CMK (cell line): ENCODE measurements at regions not wholly inside any gene's neighbourhood (a gene's known extent, or its start where the extent isn't known, plus 50 kb on each side); places are given as distances from the start of the nearest gene placed in this dataset.
"Not testable (repeated sequence)": the region's sequence is repeated elsewhere in the genome, so short reads cannot be mapped to it uniquely, and the experiment has no call there.

Experiments used
- DNase-seq: peaks from one replicate; pipeline ENCODE4 v3.0.0-alpha.2; 2010; ENCODE audit warnings: low read depth

DNA sequence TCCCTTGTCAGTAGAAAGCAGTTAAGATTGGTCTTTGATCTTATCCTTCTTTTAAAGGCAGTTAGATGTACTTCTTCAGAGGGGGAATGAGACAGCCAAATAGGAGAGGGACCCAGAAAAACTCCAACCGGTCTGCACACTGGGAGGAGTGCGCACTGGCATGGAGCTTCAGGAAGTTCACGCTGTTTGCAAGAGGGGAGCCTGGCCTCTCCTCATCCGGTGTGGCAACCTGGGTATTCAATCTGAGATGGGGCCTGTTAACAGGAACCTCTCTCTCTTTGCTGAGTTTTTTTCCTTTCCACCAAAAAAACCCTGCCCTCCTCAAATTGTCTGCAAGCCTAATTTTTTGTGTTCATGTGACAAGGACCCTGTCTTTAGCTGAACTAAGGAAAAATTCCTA is 162.5 kb upstream of the OLIG3 start:
- no peak for DNase-seq

DNA sequence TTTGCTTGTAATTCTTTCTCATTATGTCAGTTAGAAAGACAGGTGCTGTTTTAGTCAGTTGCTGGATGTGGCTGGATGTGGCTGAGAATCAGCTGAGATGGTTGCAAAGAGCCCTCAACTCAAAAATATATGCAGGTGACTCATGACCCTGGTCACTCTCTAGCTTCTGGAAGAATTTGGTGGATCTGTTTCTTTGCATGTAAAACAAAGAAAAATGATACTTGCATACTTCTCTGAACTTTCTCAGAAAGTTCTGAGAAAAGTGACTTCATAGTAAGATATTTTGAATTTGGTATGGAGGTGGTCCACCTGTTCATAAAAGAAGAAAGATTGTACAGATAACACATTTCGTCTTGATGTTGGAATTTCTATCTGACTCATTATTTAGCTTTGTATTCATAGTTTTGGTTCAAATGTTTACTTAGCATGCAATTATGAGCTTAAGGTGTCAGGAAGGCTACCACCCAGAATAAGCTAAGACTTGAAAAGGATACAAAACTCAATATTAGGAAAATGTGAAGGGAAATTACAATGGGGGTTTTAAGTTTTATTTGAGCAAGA is 163.2 kb upstream of the OLIG3 start:
- no peak for DNase-seq

GRCh38 chr6:137658287-137658686 is 164.1 kb upstream of the OLIG3 start:
- no peak for DNase-seq

DNA sequence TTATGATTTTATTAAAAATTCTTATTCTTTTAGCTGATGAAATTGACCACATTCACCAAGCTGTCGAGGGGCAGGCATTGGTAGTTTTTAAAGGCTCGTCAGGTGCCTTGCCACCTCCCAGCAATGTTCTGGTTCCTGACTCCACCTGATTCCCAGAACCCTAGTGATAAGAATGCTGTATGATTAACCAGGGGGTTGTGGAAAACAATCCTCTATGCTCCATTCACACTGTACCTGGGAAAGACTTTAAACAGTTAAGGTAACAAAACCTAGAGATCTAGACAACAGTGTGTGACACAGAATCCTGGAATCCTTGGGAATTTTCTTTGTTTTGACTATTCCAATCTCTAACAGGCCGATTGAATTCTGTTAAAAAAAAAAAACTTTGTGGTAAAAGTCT is 165.7 kb upstream of the OLIG3 start:
- DNase-seq, result no peak

DNA sequence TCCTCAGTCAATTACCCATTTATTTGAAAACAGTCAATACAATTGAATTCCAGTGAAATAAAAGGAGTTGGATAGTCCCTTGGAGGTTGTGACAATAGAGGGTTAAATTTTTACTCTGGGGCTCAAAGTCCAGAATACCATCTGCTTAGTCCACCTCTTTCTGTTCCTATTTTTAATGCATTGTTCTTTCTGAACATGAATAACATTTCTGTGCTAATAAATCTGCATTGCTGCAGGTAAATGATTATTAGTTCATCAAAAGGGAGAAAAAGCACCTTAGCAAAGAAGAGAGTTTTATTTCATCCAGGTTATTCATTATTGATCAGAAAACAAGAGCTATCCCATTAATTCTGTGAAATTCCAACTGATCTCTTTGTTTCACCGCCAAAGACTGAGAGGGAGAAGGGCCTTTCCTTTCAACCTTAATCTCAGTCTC is 166.1 kb upstream of the OLIG3 start:
- DNase-seq, result no peak

DNA sequence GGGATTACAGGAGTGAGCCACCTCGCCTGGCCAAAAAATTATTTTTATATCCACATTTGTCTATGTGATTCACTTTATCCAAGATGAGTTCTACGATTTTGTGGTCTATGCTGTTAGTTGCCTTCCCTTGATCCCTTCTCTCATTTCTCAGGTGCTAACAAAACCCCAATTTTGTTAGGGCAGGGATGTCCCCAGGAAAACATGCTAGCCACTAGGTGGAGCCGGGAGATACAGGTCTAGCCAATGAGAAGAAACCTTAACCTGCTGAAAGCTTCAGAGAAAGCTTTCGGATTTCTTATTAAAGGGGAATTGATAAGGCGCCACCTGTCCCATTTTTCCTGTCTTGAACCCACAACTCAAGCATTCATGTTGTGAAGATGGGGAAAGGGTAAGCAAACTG is 167.4 kb upstream of the OLIG3 start:
- DNase-seq, result no peak

DNA sequence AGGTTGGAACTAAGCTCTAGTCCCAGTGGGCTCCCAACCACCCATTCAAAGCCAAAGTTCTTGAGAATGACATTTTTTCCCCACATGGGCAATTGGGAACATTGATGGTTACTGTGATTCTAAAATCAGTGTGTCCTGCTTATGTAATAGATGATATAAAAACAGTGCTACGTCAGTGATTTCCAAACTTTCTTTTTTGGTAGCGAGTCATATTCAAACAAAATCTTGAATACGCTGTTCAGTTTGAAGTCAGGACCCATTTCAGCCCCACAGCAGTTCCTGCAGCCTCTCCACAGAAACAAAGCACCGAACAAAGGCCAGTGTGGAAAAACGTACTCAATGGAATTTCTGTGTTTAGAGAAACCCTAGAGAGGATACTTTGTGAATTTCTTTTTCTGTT is 170.0 kb upstream of the OLIG3 start:
- DNase-seq, result no peak

- DNase-seq, result no peak
Measured at GRCh38 chr6:137665342-137665934, 171.2 kb upstream of the OLIG3 start.

DNA sequence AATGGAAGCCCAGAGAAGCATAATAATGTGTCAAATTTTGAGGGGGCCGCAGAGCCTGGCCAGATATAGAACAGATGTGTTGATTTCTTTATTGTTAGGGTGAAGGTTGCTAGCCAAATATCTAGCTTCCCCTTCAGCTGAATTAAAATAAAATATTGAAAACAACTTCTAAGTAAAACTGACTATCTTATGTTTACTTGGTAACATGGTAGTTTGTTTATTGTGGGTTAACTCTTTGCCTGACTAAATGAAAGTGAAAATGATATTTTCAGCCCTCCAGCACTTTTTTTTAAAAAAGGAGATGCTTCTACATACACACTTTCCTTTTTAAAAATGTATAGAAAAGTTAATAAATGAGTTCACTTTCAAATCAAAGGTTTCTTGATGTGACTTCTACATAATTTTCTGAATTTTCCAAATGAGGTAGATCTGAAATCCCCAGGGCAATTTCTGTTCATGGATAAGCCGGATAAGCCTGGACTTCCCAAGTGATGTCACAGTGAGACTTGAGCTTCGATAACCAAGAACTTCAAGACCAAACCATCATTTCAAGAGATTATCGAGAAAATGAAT is 172.1 kb upstream of the OLIG3 start:
- DNase-seq, result no peak

DNA sequence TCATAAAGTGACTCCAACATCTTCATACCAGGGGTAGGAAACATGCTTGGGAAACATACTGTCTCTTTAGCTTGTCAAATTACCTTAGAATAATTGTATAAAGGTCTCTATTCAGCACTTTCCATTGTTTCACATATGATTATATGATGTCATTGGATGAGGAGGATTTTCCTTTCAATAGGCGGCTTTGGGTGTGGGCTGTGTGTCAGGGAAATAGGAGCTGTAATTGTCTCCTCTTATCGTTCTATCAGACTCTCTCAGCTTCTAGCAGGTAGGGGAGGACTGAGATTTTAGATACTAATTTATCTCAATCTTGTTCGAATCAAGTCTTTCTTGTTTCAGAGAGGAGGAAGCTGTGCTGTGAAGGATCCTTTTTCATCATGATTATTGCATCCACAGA is 179.4 kb upstream of the OLIG3 start:
- DNase-seq, result no peak

DNA sequence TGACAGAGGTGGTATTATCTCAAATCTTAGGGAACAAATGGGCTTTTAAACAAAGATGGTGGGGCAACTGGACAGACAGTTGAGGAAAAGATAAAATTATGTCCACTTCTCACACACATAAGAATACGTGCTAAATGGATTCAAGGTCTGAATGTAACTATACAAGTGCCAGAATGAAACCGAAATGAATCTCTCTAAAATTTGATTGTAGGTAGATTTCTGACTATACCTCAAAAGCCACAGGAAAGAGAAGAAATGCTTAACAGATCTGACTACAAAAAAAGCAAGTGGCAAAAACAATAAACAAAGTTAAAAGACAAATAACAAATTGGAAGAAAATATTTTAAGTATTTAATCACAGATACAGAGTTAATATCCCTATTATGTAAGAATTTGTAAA is 182.7 kb upstream of the OLIG3 start:
- no peak for DNase-seq

GRCh38 chr6:137677709-137678108 is 183.5 kb upstream of the OLIG3 start:
- DNase-seq, result no peak

- DNase-seq, result no peak
Measured at GRCh38 chr6:137678451-137678850, 184.3 kb upstream of the OLIG3 start.

- DNase-seq, result no peak
Measured at GRCh38 chr6:137680705-137681346, 186.2 kb upstream of the TNFAIP3 start.

DNA sequence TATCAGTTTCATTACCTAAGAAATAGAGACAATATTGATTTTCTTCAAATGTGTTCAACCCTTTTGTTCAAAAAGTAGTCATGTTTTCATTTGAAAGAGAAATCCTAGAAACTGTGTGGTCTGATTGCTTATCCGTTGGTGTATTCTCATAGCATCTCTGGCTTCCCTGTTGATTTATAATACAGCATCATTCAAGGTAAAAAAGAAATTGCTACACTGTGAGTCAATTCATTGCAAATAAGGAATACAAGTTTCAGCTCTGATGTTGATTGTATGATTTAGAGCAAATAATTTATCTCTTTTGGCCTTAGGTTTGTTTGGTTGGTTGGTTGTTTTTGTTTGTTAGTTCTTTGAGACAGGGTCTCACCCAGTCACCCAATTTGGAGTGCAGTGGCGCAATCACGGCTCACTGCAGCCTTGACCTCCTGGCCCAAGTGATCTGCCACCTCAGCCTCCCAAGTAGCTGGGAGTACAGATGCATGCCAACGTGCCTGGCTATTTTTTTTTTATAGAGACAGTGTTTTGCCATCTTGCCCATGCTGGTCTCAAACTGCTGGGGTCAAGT is 185.5 kb upstream of the TNFAIP3 start:
- no peak for DNase-seq

- DNase-seq, result not testable (repeated sequence)
Measured at GRCh38 chr6:137682658-137683057, 184.4 kb upstream of the TNFAIP3 start.

DNA sequence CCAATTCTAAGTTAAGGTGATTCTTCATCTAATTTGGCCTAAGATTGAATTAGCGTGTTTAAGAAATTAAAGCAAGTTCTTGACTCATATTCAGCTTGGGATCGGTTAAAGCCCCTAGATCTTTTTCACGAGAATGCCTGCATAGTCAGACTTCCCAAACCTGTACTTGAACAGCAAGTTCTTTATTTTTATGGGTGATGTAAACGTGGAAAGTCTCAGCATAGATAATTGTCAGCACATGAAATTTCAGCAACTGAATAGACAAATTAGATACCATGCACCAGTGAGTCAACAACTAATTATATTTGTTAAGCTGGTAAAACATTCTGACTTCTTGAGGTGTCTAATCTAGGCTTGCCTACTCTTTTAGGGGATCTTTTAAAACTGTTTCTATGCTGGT is 183.1 kb upstream of the TNFAIP3 start:
- no peak for DNase-seq

DNA sequence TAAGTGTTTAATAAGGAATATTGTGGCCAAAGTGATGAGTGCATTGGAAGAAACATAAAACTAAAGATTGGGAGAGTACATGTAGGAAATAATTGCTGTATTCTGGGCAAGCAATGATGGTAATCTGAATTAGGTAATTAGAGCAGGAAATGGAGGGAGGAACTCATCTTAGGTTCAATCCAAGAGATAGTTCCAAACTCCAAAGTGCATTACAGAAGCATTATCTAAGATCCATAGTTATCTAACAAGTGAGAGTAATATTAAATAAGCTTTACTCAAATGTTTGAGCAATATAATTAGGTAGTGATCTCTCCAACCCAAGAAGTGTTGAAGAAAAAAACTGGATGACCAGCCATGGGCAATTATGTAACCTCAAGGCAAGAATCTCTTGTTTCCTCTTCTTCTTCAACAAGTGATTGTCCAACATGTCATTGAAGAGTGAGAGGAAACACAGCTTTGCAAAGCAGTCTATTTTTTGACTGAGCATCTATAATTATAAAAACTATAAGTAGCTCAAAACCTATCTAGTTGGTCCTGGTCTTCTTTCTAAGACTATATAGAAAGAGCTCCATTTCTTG is 181.2 kb upstream of the TNFAIP3 start:
- DNase-seq, result no peak

GRCh38 chr6:137687818-137688217 is 179.2 kb upstream of the TNFAIP3 start:
- no peak for DNase-seq

DNA sequence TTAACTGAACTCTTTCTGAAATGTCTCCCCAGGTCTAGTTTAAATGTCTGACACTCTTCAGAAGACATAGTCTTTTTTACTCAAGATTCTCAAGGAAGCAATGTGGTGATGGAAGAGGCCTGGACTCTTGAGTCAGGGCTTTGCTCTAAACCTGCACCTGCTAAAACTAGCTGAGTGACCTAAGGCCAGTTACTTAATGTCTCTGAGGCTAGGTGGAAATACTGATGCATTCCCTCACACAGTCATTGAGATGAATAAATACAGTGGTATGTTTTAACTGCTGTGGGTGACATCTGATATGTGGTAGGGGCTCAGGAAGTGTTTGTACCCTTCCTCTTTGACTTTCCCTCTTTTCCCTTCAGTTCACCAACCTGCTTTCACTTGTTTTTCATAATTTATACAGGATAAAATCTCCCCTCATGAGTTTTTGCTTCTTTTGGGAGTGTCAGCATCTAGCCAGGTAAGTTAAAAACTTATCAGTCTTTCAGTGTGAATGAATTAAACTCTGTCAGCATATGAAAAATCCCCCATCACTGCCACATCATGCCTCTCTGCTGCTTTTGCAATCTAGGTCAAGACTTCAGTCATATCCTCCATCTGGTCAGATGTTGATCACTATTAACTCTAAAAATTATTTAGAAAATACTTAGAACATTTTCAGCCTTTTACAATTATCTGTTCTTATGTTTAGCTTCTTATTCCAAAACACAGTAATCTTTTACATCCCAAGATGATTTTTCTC is 178.7 kb upstream of the TNFAIP3 start:
- DNase-seq, result no peak

DNA sequence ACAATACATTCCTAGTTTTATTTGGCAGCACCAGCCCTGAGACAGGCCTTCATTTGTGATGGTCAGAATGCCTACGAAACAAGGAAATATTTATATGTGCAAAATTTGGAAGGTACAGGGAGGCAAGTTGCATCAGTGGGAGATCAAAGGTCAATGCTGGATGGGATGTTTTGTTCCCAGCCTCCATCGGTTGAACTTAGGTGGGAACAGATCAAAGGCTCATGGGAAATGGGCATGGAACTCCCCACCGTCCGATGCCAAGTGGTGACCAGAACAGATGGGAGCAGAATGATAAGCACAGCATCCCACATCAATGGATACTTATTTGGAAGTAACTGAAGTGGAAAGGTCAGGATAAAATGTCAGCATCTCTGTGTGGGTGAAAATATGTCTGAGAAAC is 177.7 kb upstream of the TNFAIP3 start:
- no peak for DNase-seq

- DNase-seq, result no peak
Measured at GRCh38 chr6:137690034-137690433, 177.0 kb upstream of the TNFAIP3 start.
